HCT116 (cell line): ENCODE measurements at regions not wholly inside any gene's neighbourhood (a gene's known extent, or its start where the extent isn't known, plus 50 kb on each side); places are given as distances from the start of the nearest gene placed in this dataset.

Source experiments
- ATAC-seq: fragments of 200-7000 bp; cut with Tn5 transposase; 2 replicates; pipeline ENCODE4 v1.9.1; 2020; ENCODE audit warnings: mild to moderate bottlenecking, moderate library complexity
- BruUV-seq: library from RNA; stranded (reverse); fragments of 400-500 nt; replicated peaks from 2 replicates; lab custom pipeline; 2021; lab: Mats Ljungman, UMichigan
- CTCF ChIA-PET: fragments of 300-600 bp; sonication (Branson Sonifier 250); formaldehyde crosslinking; loops from one replicate; lab custom pipeline; 2021; ENCODE audit warnings: antibody characterized with exemption; lab: Charles Lee
- POLR2A ChIA-PET: fragments of 300-600, 350-600 bp; sonication (Branson Sonifier 250); formaldehyde crosslinking; loops from one replicate; lab custom pipeline; 2021; ENCODE audit warnings: antibody characterized with exemption; lab: Charles Lee
- RAD21 ChIA-PET, 2 experiments: fragments of 300-600 bp; sonication (Branson Sonifier 250); formaldehyde crosslinking; loops; one replicate each; lab custom pipeline; 2023; ENCODE audit warnings: low total read pairs in 2 of 2; ENCODE audit not compliant: uncharacterized antibody in 2 of 2, unreplicated experiment in 2 of 2, low non-redundant PET in 1 of 2; lab: Charles Lee
- DNase-seq: peaks from one replicate; pipeline ENCODE4 v3.0.0-alpha.2; 2010; ENCODE audit warnings: low read depth, low spot score
- H2AFZ ChIP-seq: fragments of 200-600 bp; shearing (Covaris generic), sonication (generic); 2 replicates; pipeline ENCODE4 v1.6.1; 2017; ENCODE audit warnings: low read depth, mixed run types, mixed read lengths, antibody characterized with exemption, low read length; ENCODE audit not compliant: poor library complexity, severe bottlenecking
- H3K27ac ChIP-seq: 2 replicates; pipeline ENCODE4 v1.5.1; 2012; ENCODE audit warnings: low read depth, low read length
- H3K27me3 ChIP-seq: fragments of 200-600 bp; sonication (generic); 2 replicates; pipeline ENCODE4 v1.6.1; 2016; ENCODE audit warnings: mixed run types, low read length, mixed read lengths; ENCODE audit not compliant: insufficient read depth
- H3K36me3 ChIP-seq, 2 experiments: fragments of 200-500 bp in 1 of 2; fragments of 200-600 bp in 1 of 2; sonication (Bioruptor generic) in 1 of 2; sonication (generic) in 1 of 2; 2 replicates each; pipeline versions ENCODE4 v1.5.1 to v1.6.1; 2014 to 2016; ENCODE audit warnings: low read length in 2 of 2, inconsistent platforms in 1 of 2, mixed read lengths in 1 of 2, mixed run types in 1 of 2; ENCODE audit not compliant: insufficient read depth in 2 of 2, control insufficient read depth in 1 of 2
- H3K4me1 ChIP-seq, 2 experiments: fragments of 200-600 bp in 1 of 2; sonication (generic) in 1 of 2; 2 replicates each; pipeline versions ENCODE4 v1.5.1 to v1.6.1; 2012 to 2017; ENCODE audit warnings: low read length in 2 of 2, inconsistent platforms in 1 of 2, mild to moderate bottlenecking in 1 of 2, mixed read lengths in 1 of 2, mixed run types in 1 of 2, moderate library complexity in 1 of 2; ENCODE audit not compliant: insufficient read depth in 2 of 2, control insufficient read depth in 1 of 2
- H3K4me2 ChIP-seq: fragments of 200-600 bp; sonication (generic); 2 replicates; pipeline ENCODE4 v1.6.1; 2017; ENCODE audit warnings: mixed run types, low read length, mixed read lengths
- H3K4me3 ChIP-seq, 2 experiments: fragments of 200-600 bp in 1 of 2; sonication (generic) in 1 of 2; replicated peaks in 1 of 2; 2 replicates each; pipeline ENCODE4 v1.5.1; 2011 to 2016; ENCODE audit warnings: low read length in 2 of 2, control low read depth in 1 of 2, low read depth in 1 of 2, mild to moderate bottlenecking in 1 of 2, mixed read lengths in 1 of 2, mixed run types in 1 of 2
- H3K79me2 ChIP-seq: fragments of 200-600 bp; sonication (generic); 2 replicates; pipeline ENCODE4 v1.6.1; 2017; ENCODE audit warnings: mild to moderate bottlenecking, mixed run types, low read length, moderate library complexity, mixed read lengths; ENCODE audit not compliant: insufficient read depth
- H3K9ac ChIP-seq: fragments of 200-600 bp; sonication (generic); 2 replicates; pipeline ENCODE4 v1.6.1; 2016; ENCODE audit warnings: low read length, mixed read lengths
- H3K9me2 ChIP-seq: fragments of 200-600 bp; sonication (generic), shearing (Covaris generic); 2 replicates; pipeline ENCODE4 v1.6.1; 2017; ENCODE audit warnings: mixed run types, mild to moderate bottlenecking, moderate library complexity; ENCODE audit not compliant: insufficient read depth
- H3K9me3 ChIP-seq, 2 experiments: fragments of 200-500 bp in 1 of 2; fragments of 200-600 bp in 1 of 2; sonication (Bioruptor generic) in 1 of 2; sonication (generic) in 1 of 2; 2 replicates each; pipeline ENCODE4 v1.6.1; 2014 to 2017; ENCODE audit warnings: low read length in 2 of 2, mixed read lengths in 2 of 2, inconsistent platforms in 1 of 2, low read depth in 1 of 2, mild to moderate bottlenecking in 1 of 2, mixed run types in 1 of 2, moderate library complexity in 1 of 2; ENCODE audit not compliant: control insufficient read depth in 1 of 2, insufficient read depth in 1 of 2
- H4K20me1 ChIP-seq: fragments of 200-600 bp; sonication (generic), shearing (Covaris generic); 2 replicates; pipeline ENCODE4 v1.6.1; 2017; ENCODE audit warnings: mixed run types, mild to moderate bottlenecking, moderate library complexity; ENCODE audit not compliant: insufficient read depth
- CEBPB ChIP-seq: IDR thresholded peaks from 2 replicates; pipeline ENCODE4 v1.6.1; 2012; ENCODE audit warnings: low read depth
- CTCF ChIP-seq, 3 experiments: fragments of 200-600 bp in 1 of 3; sonication (generic) in 1 of 3; IDR thresholded peaks in 2 of 3; conservative IDR thresholded peaks in 1 of 3; 2 replicates each; pipeline ENCODE4 v1.5.1; 2012 to 2017; ENCODE audit warnings: low read depth in 2 of 3, low read length in 2 of 3, antibody characterized with exemption in 1 of 3, borderline replicate concordance in 1 of 3, control low read depth in 1 of 3, mild to moderate bottlenecking in 1 of 3, mixed read lengths in 1 of 3, mixed run types in 1 of 3, moderate library complexity in 1 of 3; ENCODE audit not compliant: insufficient read depth in 1 of 3
- EZH2 ChIP-seq: fragments of 200-600 bp; sonication (generic); IDR thresholded peaks from 2 replicates; pipeline ENCODE4 v1.6.1; 2017; ENCODE audit warnings: antibody characterized with exemption, mixed run types
- EZH2phosphoT487 ChIP-seq: fragments of 200-600 bp; IDR thresholded peaks from 2 replicates; pipeline ENCODE4 v1.6.1; 2018; ENCODE audit warnings: antibody characterized with exemption, borderline replicate concordance
- JUND ChIP-seq: IDR thresholded peaks from 2 replicates; pipeline ENCODE4 v1.6.1; 2012
- MAX ChIP-seq: IDR thresholded peaks from 2 replicates; pipeline ENCODE4 v1.6.1; 2012
- POLR2AphosphoS5 ChIP-seq: IDR thresholded peaks from 2 replicates; pipeline ENCODE4 v1.6.1; 2011; ENCODE audit warnings: mild to moderate bottlenecking, low read depth, low read length, moderate library complexity
- RAD21 ChIP-seq: IDR thresholded peaks from 2 replicates; pipeline ENCODE4 v1.6.1; 2012; ENCODE audit warnings: low read depth, mild to moderate bottlenecking
- REST ChIP-seq: IDR thresholded peaks from 2 replicates; pipeline ENCODE4 v1.6.1; 2012; ENCODE audit warnings: low read depth
- ZBTB33 ChIP-seq: IDR thresholded peaks from 2 replicates; pipeline ENCODE4 v1.6.1; 2011; ENCODE audit warnings: mild to moderate bottlenecking, low read length, moderate library complexity; ENCODE audit not compliant: insufficient replicate concordance; ENCODE audit errors: extremely low read depth
- ZNF274 ChIP-seq: fragments of 200-500 bp; sonication (Bioruptor generic); IDR thresholded peaks from 2 replicates; pipeline ENCODE4 v1.6.1; 2014; ENCODE audit warnings: mild to moderate bottlenecking, low read depth, low read length, inconsistent platforms
- intact Hi-C: fragments of 100-400 bp; cut with micrococcal nuclease; formaldehyde crosslinking; loops from 2 replicates; pipeline ENCODE4 v1.10.0; 2022

GRCh38 chr14:85978582-85979250 is 448.8 kb downstream of the FLRT2 start:
- Histone ChIP-seq H3K4me2 (no peak overlapping the region), H3K9ac (no peak overlapping the region), H3K79me2 (no peaks in the 10 kb centered on the region), H3K27me3 (no peaks in the 10 kb centered on the region), H3K36me3 (no peaks in the 10 kb centered on the region), H3K4me3 (no peak overlapping the region), H3K27ac (no peak overlapping the region), H2AFZ (no peak overlapping the region), H3K9me3 (peaks cover 3 to 23% of the 10 kb centered on the region in 2 experiments; a peak in 2 of 4 replicates)
- RAD21 ChIA-PET = no interaction called here
- DNase-seq (no peak), ATAC-seq (no peak)
- BruUV-seq = no TSS peak
- TF ChIP-seq RAD21 = no peak
- no peak for TF ChIP-seq CEBPB
- TF ChIP-seq JUND = no peak
- no peak for TF ChIP-seq EZH2
- no peak for TF ChIP-seq POLR2AphosphoS5
- TF ChIP-seq, all 23 proteins: peak for 0
- no peaks in the 10 kb centered on the region for H3K9me2 ChIP-seq
- no peaks in the 10 kb centered on the region for H4K20me1 ChIP-seq
- CTCF ChIA-PET = no interaction called here
- H3K4me1 ChIP-seq = no peaks in the 10 kb centered on the region
- POLR2A ChIA-PET = no interaction called here
- intact Hi-C loops = no loop called here

- ATAC-seq = no peak
- no peaks in the 10 kb centered on the region for H3K36me3 ChIP-seq
- no peak overlapping the region for H3K4me2 ChIP-seq
- no peaks in the 10 kb centered on the region for H3K27me3 ChIP-seq
- no peak overlapping the region for H2AFZ ChIP-seq
- POLR2A ChIA-PET = no interaction called here
- RAD21 ChIA-PET = no interaction called here
- H4K20me1 ChIP-seq = no peaks in the 10 kb centered on the region
- no peak for DNase-seq
- no peaks in the 10 kb centered on the region for H3K9me2 ChIP-seq
- no peak overlapping the region for H3K4me3 ChIP-seq
- no peak overlapping the region for H3K27ac ChIP-seq
- H3K79me2 ChIP-seq = no peaks in the 10 kb centered on the region
- H3K9ac ChIP-seq = no peak overlapping the region
- H3K9me3 ChIP-seq = peaks cover 2 to 5% of the 10 kb centered on the region in 2 experiments; a peak in 2 of 4 replicates
- intact Hi-C loops = no loop called here
- CTCF ChIA-PET = no interaction called here
- no TSS peak for BruUV-seq
- H3K4me1 ChIP-seq = no peaks in the 10 kb centered on the region
- TF ChIP-seq CTCF (IDR thresholded peaks at IDR 0.05 in 2 of 3, conservative IDR thresholded peaks at IDR 0.05 in 1 of 3; ENCODE audit: borderline replicate concordance in 1 of 3, insufficient read depth in 1 of 3, low read depth in 2 of 3, low read length in 2 of 3) (no peak), ZBTB33 (no peak), EZH2phosphoT487 (no peak), JUND (no peak), MAX (no peak), REST (no peak), ZNF274 (no peak)
Measured at GRCh38 chr14:85974602-85975001, 444.7 kb downstream of the FLRT2 start.
